Spleen (tissue), 7 donors: ENCODE measurements at regions not wholly inside any gene's neighbourhood (a gene's known extent, or its start where the extent isn't known, plus 50 kb on each side); places are given as distances from the start of the nearest gene placed in this dataset.

Experiments used
- POLR2A ChIP-seq, 3 donors: fragments of 450-650 bp; IDR thresholded peaks; one replicate each; pipeline ENCODE4 v1.5.1; 2017; ENCODE audit warnings: antibody characterized with exemption in 3 of 3, mild to moderate bottlenecking in 1 of 3
- POLR2AphosphoS5 ChIP-seq, 3 donors: sonication (generic); formaldehyde crosslinking; IDR thresholded peaks; one replicate each; pipeline ENCODE4 v1.5.1; 2017; ENCODE audit warnings: antibody characterized with exemption in 3 of 3
- TF ChIP-seq, protein P1 (sequence below), 11 experiments: fragments of 200-600 bp in 7 of 11; fragments of 450-650 bp in 4 of 11; sonication (generic) in 4 of 11; IDR thresholded peaks in 8 of 11; conservative IDR thresholded peaks in 3 of 11; 1 replicate in 7 of 11; 2 replicates in 4 of 11; pipeline versions ENCODE4 v1.4.0 to v1.8.0; 2016 to 2021; ENCODE audit warnings: antibody characterized with exemption in 11 of 11, inconsistent platforms in 4 of 11, mild to moderate bottlenecking in 1 of 11
- donor health status: DM: no; HTN: no; CAD: no; lungs with moderate emphysema.
- donor health status: DM: no; HTN: no; CAD: no.
- donor health status: DM: no; HTN: no; CAD: no.

DNA sequence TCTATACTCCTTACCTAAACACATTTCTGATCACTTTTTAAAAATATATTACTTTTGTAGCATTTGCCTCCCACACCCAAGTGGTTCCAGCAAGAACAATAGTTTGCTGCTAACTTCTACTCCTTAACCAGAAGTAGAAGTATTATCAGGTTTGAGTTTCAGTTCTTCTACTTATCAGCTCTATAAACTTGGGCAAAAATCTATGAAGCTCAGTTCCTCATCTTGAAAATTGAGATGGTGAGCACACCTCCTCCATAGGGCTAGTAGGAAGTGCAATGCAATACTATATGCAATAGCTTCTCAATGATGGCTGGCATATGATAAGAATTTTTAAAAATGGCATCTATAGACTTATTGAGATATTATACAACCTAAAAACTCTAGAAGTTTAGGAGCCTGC, 283.7 kb downstream of the TLR4 start:
- TF ChIP-seq POLR2A (IDR thresholded peaks at IDR 0.05): no peak
- TF ChIP-seq, protein P1, sequence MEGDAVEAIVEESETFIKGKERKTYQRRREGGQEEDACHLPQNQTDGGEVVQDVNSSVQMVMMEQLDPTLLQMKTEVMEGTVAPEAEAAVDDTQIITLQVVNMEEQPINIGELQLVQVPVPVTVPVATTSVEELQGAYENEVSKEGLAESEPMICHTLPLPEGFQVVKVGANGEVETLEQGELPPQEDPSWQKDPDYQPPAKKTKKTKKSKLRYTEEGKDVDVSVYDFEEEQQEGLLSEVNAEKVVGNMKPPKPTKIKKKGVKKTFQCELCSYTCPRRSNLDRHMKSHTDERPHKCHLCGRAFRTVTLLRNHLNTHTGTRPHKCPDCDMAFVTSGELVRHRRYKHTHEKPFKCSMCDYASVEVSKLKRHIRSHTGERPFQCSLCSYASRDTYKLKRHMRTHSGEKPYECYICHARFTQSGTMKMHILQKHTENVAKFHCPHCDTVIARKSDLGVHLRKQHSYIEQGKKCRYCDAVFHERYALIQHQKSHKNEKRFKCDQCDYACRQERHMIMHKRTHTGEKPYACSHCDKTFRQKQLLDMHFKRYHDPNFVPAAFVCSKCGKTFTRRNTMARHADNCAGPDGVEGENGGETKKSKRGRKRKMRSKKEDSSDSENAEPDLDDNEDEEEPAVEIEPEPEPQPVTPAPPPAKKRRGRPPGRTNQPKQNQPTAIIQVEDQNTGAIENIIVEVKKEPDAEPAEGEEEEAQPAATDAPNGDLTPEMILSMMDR (IDR thresholded peaks at IDR 0.05 in 8 of 11, conservative IDR thresholded peaks at IDR 0.05 in 3 of 11): no peak
- TF ChIP-seq POLR2AphosphoS5 (IDR thresholded peaks at IDR 0.05): no peak
